HG03457 (cell line): ENCODE measurements at regions not wholly inside any gene's neighbourhood (a gene's known extent, or its start where the extent isn't known, plus 50 kb on each side); places are given as distances from the start of the nearest gene placed in this dataset.
"Not testable (repeated sequence)": the region's sequence is repeated elsewhere in the genome, so short reads cannot be mapped to it uniquely, and the experiment has no call there.

Source experiments
- ATAC-seq: cut with Tn5 transposase; IDR thresholded peaks from one replicate; pipeline ENCODE4 v1.9.1; 2021; ENCODE audit warnings: moderate number of reproducible peaks; ENCODE audit not compliant: unreplicated experiment

- no peak for ATAC-seq
Observed at GRCh38 chr3:15903164-15903563, 105.4 kb upstream of the ANKRD28 start.

- no peak for ATAC-seq
Observed at GRCh38 chr3:15903759-15904720, 106.3 kb upstream of the ANKRD28 start.

- no peak for ATAC-seq
Observed at GRCh38 chr3:15905041-15905440, 107.3 kb upstream of the ANKRD28 start.

GRCh38 chr3:15907403-15907802, 109.6 kb upstream of the ANKRD28 start:
- ATAC-seq: not testable (repeated sequence)

- no peak for ATAC-seq
Observed at GRCh38 chr3:15918988-15919387, 121.2 kb upstream of the ANKRD28 start.

- no peak for ATAC-seq
Observed at GRCh38 chr3:15919971-15920370, 122.2 kb upstream of the ANKRD28 start.

- ATAC-seq: no peak
Observed at GRCh38 chr3:15923640-15924405, 126.0 kb upstream of the ANKRD28 start.

GRCh38 chr3:15924914-15925313, 127.1 kb upstream of the ANKRD28 start:
- no peak for ATAC-seq

- no peak for ATAC-seq
Observed at GRCh38 chr3:15926871-15927270, 129.1 kb upstream of the ANKRD28 start.

- no peak for ATAC-seq
Observed at GRCh38 chr3:15927969-15928368, 130.2 kb upstream of the ANKRD28 start.

- no peak for ATAC-seq
Observed at GRCh38 chr3:15929944-15930571, 132.3 kb upstream of the ANKRD28 start.

GRCh38 chr3:15932348-15933300, 134.8 kb upstream of the ANKRD28 start:
- no peak for ATAC-seq

- no peak for ATAC-seq
Observed at GRCh38 chr3:15933439-15934139, 135.8 kb upstream of the ANKRD28 start.

- ATAC-seq: no peak
Observed at GRCh38 chr3:15934389-15935195, 136.8 kb upstream of the ANKRD28 start.

- ATAC-seq: no peak
Observed at GRCh38 chr3:15936312-15936711, 138.5 kb upstream of the ANKRD28 start.

- ATAC-seq: no peak
Observed at GRCh38 chr3:15940641-15941040, 142.9 kb upstream of the ANKRD28 start.

GRCh38 chr3:15941457-15941856, 143.7 kb upstream of the ANKRD28 start:
- ATAC-seq: not testable (repeated sequence)

- ATAC-seq: no peak
Observed at GRCh38 chr3:15941958-15942357, 144.2 kb upstream of the ANKRD28 start.

- ATAC-seq: no peak
Observed at GRCh38 chr3:15942462-15942861, 144.7 kb upstream of the ANKRD28 start.
